A204.1 (cell line): ENCODE measurements at regions not wholly inside any gene's neighbourhood (a gene's known extent, or its start where the extent isn't known, plus 50 kb on each side); places are given as distances from the start of the nearest gene placed in this dataset.

Source experiments
- FAIRE-seq: peaks from 2 replicates; lab custom pipeline; 2012; peaks lifted over from hg19 to GRCh38; lab: Jason Lieb, UNC

DNA sequence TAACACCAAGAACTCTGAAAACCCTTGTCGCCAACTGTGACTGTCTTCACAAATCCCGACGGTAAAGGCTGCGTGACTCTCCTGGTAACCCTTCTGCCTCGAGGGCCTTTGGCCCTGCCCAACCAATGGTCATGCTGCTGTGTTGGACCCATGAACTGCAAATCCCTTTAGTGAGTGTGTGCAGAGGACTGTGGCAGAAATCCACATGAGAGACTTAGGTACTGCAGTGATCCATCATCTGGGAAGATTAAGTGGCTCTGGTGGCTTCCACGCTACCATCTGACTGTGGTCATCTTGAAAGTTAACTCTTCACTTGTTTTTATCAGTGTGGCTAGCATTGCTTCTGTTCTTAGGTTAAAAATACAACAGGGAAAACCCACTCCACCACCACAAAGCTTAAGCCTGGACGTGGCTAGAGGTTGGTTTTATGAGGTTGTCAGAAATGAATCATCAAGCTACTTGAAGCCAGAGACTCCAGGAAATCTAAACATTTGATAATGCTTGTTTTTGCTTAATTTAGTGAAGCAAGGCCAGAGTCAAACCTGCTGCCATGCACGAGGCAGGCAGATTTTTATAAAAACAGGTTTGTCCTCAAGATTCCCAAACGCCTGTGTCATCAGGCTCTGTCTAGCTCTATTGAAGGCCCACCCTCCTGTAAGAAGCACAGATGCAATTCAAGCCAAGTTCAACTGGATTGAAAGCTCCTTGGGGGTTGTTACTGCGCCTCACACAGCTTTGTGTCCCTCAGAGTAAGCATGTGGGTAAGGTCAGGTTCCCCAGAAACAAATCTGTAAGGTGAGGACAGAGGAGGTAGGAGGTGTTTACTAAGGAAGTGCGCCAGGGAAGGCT is 52.7 kb upstream of the ERCC6L2 start:
- FAIRE-seq = no peak

DNA sequence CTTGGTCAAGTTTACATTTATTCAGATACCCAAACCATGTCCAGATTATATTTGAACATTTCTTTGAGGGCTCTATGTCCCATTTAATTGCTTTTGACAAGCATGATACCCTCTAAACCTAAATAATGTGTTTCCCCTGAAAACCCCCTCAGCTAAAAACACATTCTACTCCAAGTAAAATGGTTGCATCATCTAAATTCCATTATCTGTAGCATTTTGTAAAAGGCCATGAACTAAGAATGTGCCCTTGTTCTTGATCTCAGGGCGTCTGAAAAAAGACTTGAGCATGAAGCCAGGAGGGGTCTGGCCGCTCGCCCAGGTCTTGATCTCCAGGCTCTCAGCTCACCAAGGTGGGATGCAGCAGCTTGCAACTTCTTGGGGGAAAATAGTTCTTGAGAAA is 53.5 kb upstream of the ERCC6L2 start:
- FAIRE-seq = no peak

DNA sequence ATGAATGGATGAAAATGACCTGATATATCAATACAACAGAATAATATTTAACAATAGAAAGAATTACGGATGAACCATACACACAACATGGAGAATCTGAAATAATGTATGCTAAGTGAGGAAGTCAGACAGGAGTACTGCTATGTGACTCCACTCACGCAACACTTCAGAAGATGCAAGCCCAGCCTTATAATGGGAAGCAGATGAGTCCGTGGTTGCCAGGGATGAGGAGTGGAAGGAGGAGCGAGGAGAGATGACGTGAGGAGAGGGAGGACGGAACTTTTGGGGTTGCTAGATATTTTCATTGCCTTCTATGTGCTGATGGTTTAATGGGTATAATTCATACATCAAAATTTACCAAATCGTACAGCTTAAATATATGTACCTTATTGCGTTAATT is 55.4 kb upstream of the ERCC6L2 start:
- no peak for FAIRE-seq

DNA sequence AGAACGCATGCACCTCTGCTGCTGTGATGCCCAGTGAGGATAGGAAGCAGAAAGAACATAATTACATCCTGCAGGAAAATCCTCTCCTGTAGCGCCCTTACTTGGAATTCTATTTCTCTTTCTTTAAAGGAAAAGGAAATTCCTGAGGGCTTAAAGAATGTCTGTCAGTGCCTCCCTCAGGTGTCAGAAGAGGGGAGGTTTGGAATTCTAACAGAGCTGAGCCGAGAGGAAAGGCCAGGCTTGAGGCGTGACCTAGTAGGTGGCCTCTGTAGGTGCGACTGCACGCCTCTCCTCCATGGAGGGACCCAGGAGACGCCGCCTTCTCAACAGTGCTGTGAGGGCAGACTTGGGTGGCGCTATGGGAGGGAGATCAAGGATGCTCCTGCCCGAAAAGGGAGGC is 55.9 kb upstream of the ERCC6L2 start:
- no peak for FAIRE-seq

DNA sequence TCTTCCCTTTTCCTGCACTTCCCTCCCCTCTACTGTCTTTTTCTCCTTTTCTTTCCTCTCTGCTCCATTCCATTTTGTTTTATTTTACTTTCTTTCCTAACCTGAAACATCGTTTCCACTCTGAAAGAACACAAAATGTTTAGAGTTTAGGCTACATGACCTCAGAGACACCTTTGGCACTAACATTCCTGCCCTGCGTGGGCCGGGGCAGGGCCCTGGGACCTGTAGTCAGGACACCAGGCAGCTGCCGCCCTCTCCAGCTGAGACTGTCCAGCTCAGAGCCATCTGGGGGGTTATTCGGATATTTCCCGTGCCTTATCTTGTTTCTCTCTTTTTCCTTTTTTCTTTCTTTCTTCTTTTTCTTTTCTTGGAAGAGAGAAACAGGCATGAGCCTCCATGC is 58.3 kb upstream of the ERCC6L2 start:
- FAIRE-seq = no peak

DNA sequence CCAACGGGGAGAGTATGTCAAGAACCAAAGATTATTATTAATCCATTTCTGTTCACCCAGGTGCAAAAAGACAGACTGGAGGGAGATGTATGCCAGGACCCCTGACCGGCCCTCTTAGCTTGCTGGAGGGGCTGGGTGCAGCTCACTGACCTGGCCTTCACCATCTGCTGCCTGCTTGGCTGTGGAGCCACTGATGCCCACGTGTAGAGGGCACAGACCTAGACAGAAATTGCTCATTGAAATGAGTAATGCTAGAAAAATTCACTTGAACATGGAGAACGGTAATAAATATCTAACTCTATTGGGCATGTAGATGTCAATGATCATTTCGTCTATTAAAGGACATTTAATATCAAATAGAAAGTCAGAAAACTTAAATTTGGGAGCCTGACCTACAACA is 58.8 kb upstream of the ERCC6L2 start:
- FAIRE-seq = no peak

DNA sequence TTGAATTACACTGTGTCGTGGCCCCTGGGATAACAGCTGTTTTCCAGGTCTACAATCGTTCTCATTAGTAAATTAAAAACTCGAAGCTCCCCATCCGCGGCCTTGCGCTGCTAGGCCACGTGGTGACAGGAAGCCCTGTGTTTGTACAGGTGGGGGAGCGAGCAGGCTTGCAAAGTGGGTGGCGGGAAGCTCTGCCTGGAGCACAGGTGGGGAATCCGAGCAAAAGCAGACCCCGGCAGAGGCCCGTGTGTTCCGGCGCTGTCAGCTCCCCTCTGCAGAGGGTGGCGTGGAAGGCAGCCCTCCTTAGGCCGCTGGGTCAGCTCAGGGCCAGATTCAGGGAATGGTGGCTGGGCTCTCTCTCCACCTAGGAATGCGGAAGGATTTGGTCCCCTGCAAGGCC is 59.5 kb upstream of the ERCC6L2 start:
- FAIRE-seq = no peak

DNA sequence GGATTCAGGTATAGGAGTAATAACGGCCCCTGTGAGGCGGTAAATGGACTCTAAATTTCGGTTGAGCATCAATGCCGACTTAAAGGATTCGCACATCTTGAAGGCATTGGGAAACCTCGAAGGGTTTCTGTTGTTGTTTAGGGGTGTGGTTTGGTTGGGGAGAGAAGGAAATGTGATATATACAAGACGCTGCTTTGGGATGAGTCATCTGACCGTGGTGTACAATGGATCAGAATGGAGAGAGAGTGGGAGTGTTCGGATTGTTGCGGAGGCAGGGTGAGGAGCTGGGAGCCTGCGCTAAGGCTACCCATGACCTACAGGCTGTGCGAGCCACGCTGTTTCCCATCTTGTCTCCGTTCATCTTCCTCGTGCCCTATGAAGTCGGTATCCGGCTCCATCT is 60.4 kb upstream of the ERCC6L2 start:
- no peak for FAIRE-seq

DNA sequence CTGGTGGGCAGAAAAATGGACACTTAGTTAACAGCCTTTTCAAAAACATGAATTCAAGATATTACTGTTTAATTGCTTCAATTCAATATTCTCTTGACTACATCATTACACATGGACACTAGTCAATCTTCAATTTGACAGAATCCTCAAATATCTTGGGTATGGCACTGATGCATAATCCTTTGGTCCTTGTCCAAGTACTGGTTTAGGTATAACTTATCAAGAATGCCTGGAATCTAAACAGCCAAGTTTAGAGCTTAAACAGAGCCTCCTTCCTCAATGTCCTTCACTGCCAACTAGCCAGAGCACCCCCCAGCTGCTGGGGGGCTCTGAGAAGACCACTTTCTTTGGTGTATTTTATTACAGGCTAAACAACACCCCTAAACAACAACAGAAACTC is 61.6 kb upstream of the ERCC6L2 start:
- FAIRE-seq = no peak

DNA sequence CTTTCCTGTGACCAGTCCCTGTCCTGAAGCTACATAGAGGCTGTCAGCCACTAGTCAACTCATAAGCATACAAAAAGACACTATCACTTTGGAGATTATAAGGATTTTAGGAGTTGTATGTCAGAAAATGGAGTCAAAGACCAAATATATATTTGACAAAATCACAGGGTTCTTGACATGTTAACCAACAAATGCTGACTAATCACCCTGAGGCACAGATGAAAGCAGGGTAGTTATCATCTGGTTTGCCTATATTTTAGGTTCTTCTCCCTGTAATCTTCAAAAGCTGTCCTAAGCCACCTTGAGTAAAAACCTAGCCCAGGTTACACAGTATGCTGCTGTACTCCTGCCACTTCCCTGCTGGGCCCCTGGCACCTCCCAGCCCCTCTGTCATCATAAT is 64.7 kb upstream of the ERCC6L2 start:
- FAIRE-seq = no peak

DNA sequence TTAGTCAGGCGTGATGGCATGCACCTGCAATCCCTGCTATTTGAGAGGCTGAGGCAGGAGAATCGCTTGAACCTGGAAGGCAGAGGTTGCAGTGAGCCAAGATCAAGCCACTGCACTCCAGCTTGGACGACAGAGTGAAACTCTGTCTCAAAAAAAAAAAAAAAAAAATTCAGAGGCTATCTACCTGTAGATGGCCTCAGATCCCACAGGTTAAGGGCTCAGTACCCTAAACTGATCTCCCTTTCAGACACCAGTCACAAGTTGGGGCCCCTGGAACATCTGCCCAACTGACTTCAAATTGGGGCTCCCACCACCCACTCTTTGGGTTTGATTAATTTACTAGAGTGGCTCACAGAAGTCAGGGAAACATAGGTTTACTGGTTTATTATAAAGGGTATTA is 65.4 kb upstream of the ERCC6L2 start:
- no peak for FAIRE-seq

DNA sequence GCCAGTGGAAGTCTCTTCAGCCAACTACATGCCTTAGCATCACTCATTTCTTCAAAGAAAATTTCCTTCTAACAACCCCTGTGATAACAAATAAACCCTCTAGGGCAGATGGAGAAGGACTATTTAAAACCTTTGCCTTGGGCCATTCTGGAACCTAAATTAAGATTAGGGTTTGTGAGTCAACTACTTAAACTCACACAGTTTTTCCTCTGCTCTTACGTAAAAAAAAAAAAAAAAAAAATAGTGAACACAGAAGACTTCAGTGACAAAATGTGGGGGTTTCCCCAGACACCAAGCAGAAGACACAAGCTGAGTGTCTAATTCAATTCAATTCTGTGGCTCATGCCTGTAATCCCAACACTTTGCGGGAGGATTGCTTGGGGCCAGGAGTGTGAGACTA is 65.8 kb upstream of the ERCC6L2 start:
- FAIRE-seq = no peak

DNA sequence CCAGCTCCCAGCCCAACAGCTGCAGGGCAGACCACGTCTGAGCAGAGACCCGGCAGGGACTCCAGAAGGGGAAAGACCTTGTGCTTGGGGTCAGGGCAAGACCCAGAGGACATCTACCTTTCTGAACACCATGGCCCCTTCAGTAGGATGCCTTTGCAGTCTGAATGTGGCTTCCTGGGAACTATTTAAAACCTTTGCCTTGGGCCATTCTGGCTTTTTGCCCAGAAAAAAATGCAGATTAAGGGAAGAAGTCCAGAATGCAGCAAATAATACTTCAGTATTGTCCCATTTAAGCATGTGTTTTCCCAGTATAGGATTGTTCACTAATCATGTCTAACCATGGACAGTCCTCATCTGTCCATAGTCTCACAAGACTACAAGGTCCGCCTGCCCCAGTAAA is 67.5 kb upstream of the ERCC6L2 start:
- no peak for FAIRE-seq

DNA sequence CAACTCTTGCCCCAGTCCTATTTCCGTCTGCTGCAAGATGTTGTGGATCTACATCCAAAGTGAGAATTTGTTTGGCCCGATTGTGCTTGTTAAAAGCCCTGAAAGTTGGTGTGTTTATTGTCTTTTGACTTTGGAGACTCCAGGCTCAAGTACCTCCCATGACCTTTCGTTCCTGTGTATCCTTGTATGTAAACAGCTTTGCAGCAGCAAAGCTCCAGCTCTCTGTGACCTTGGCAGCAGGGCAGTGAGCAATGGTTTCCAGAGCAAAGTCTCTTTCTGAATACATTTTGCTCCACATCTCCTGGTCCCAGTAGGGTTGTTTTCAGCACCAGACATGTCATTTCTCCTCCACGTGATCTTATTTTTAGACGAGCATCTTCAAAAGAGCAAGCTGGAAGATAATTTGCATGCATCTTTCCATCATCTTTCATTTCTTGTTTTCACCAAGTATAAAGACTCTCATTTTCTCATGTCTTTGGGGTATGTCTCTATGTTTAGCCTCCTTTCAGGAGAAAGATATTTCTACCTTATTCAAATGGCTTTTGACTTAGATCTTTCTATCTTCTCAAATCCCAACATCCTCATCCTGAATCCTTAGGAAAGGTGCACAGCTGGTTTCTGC is 68.1 kb upstream of the ERCC6L2 start:
- no peak for FAIRE-seq

DNA sequence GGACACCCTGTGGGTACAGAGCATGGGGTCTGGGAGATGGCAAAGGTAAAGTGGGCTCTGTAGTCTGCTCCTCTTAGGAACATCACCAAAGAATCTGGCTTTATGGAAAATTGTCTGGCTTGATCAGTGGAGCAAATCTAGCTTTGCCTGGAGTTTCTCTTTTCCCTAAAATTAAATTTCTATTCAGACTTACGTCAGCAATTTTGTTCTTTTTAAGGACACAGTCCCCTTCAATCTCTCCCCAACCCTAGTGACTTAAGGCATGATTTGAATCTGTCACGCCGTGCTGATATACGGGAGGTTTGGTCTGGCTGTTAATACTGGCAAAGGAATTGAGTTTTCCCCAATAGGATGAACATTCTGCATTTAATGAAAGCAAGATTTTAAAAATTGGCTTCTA is 72.3 kb upstream of the ERCC6L2 start:
- FAIRE-seq = no peak

DNA sequence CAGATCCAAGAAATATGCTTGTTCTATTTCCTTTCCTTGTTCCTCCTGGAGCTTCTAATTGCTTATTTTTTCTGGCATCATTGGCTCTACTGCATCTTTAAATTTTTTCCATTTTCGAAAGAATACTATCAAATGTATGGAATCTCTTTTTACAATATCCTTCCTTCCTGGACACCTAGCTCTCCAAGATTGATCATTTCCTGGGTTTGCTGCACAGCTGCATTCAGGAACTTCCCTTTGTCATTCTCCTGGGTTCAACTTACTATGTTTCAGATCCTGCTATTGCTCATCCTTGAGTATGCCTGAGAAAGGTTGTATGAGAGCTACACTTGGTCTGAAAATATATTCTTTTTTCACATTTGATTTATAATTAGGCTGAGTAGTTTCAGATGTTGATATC is 73.7 kb upstream of the ERCC6L2 start:
- FAIRE-seq = no peak

DNA sequence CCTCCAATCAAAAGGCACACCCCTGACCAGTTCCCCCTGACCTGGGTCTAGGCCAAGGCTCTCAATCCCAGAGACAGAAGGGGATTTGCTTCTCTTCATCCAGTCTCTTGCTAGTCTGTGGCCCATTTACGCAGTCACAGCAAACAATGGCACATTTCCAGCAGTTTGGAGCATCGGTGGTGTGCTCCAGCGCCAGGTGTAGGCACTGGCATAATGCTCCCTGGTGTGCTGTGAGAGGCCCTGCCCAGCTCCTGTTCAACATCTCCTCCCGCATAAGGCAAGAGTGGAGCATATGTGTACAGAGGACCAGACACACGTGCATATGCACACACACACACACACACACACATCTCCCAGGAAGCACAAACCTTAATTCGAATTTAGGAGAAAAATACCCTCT is 79.5 kb upstream of the ERCC6L2 start:
- no peak for FAIRE-seq

DNA sequence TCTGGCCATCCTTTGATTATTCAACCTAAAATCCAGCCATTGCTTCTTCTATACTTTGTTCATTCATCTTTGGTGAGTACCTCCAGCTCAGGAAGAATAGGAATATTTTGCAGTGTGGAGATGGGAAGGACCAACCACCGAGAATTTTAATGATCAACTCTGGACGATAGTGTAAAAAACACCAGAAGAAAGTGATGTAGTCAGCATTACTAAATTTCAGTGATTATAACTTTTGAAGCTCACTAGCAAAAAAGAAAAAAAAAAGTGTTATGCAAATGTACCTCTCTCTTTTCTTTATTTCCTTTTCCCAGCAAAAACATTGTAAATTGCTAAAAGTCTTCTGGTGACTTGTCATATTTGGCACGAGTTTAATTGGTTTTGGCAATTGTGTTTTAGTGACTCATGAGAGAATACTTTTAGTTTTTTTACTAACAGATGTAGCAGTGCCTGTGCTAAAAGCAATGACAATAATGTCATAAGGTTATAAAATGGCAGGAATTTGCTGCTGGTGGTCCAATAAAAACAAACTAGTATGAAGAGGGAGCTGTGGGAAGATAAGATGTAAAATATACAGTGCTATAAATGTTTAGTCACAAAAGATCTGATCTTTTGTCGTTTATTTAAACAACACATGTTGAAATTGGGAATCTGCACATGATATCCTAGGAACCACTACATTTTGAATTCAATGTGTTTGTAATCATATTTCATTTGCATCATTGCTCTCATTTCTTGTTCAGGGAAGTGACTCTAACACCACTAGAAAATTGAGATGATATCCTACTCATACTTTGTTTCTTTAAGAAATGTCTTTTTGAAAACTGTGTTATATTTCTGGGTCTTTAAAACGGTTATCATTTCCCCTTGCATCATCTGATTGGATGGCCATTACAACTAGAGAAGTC is 81.3 kb upstream of the ERCC6L2 start:
- FAIRE-seq = no peak

DNA sequence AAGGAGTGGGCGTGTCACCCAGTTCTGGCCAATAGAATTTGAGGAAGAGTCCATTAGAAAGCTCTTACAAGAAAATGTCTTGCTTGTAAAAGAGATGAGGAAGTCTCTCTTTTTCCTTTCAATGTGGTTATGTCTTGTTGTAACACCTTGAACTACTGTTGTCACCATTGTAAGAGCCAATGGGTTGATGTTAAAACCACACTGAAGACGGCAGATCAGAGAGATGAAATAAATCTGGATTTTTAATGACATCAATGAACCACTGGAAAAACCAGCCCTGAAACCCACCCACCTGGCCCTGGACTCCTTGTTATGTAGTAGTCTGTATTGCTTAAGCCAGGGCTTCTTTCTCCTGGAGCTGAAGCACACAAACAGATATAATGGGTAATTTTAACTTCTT is 83.8 kb upstream of the ERCC6L2 start:
- no peak for FAIRE-seq

DNA sequence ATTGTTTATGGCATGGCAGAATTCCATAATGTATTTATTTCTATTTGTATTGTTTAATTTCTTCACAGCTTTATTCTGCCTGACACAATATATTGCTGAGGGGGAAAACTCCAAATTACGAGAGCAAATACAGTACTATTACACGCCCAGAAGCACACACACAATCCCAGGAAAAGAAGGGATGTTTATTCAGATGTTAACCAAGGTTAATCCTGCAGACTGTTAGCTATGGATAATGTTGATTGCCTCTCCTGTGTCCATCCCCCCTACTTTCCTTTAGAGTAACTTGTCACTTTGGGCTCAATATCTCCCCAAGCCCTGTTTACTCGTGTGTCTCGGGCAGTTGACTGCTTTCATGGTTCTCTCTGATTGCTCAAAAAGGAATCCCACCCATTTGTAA is 84.2 kb upstream of the ERCC6L2 start:
- FAIRE-seq = no peak

DNA sequence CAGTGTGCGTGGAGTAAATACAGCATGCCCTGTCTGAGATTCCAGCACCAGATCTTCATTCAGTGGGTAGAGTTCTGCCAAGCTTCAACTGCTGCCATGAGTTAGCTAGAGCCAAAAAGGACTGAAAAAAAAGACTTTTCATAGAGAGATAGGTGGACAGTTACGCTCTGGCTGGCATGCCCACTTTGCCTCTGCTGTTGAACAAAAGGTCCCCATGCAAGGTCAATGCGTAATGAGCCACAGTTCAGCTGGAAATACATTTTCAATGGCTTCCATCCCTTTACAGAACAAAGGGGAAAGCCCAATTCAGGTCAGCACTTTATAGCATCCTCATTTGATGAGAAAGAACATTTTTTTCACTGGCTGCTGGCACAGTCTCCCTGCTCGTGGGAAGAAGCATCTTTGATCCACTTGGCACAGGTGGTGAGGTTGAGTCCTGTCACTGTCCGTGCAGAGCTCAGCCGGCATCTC is 86.9 kb upstream of the ERCC6L2 start:
- FAIRE-seq = no peak

DNA sequence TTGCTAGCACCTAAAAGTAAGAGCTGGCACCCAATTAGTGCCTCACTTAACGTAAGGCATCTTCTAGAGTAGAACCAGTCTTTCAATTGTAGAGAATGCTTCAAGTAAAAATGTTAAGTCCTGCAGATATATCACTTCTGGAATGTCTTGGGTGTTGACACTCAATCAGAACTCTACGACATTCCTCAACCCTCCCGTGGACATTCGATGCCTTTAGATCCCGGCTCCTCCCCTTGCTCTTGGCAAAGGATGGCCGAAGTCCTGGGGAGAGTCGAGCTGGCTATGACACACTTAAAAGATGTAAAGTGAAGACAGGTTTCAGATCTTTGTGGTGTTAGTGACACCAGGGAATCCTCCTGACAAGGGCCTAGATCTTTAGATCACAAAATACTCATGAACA is 87.5 kb upstream of the ERCC6L2 start:
- no peak for FAIRE-seq

DNA sequence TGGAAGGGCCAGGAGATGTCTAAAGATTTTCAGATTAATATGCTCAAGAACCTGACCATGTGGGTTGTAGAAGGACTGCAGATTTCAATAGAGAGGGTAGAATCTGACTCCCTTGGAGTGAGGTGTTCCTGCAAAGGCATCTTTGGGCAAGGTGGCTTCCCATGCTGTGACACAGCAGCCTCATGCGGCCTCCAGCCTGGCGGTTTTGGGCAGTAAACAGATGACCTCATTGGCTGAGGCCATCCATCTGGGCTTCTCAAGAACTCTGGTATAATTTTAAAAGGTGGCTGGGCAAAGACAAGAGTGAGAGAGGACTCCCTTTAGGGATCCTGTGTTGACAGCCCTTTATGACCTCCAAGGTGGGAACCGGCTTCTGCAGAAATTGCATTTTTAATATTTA is 90.3 kb upstream of the ERCC6L2 start:
- no peak for FAIRE-seq
